ENCODE measurements at regions not wholly inside any gene's neighbourhood (a gene's known extent, or its start where the extent isn't known, plus 50 kb on each side); places are given as distances from the start of the nearest gene placed in this dataset.

GRCh38 chr15:88717382-88718031 lies 78.7 kb downstream of the ISG20 start:
- Histone ChIP-seq H3K36me3 (ENCODE audit: insufficient read depth, low read length, poor library complexity, severe bottlenecking) (no peaks in the 10 kb centered on the region), H3K4me1 (ENCODE audit: insufficient read depth, low read length, poor library complexity, severe bottlenecking) (no peaks in the 10 kb centered on the region), H3K27me3 (replicated peaks; ENCODE audit: insufficient read depth, low read depth, low read length, poor library complexity) (peaks cover 20% of the 10 kb centered on the region), H3K9me3 (ENCODE audit: low read depth, low read length, poor library complexity, severe bottlenecking) (no peaks in the 10 kb centered on the region), H3K27ac (ENCODE audit: low read depth, low read length, poor library complexity, severe bottlenecking) (no peak overlapping the region), H3K4me3 (ENCODE audit: low read depth, low read length, poor library complexity, severe bottlenecking) (no peak overlapping the region)
- CTCF ChIA-PET: no interaction called here
- DNase-seq (ENCODE audit: low spot score): no peak
- TF ChIP-seq EZH2 (IDR thresholded peaks at IDR 0.05; ENCODE audit: borderline replicate concordance, low read depth, low read length, poor library complexity, severe bottlenecking): no peak
- TF ChIP-seq, protein P1, sequence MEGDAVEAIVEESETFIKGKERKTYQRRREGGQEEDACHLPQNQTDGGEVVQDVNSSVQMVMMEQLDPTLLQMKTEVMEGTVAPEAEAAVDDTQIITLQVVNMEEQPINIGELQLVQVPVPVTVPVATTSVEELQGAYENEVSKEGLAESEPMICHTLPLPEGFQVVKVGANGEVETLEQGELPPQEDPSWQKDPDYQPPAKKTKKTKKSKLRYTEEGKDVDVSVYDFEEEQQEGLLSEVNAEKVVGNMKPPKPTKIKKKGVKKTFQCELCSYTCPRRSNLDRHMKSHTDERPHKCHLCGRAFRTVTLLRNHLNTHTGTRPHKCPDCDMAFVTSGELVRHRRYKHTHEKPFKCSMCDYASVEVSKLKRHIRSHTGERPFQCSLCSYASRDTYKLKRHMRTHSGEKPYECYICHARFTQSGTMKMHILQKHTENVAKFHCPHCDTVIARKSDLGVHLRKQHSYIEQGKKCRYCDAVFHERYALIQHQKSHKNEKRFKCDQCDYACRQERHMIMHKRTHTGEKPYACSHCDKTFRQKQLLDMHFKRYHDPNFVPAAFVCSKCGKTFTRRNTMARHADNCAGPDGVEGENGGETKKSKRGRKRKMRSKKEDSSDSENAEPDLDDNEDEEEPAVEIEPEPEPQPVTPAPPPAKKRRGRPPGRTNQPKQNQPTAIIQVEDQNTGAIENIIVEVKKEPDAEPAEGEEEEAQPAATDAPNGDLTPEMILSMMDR (conservative IDR thresholded peaks at IDR 0.05; ENCODE audit: low read depth, low read length): no peak
- intact Hi-C loops (cut with micrococcal nuclease; ENCODE audit: unreplicated experiment): no loop called here
- no TSS peak for BruUV-seq (replicated peaks)
- POLR2A ChIA-PET (ENCODE audit: low non-redundant PET): no interaction called here

DNA sequence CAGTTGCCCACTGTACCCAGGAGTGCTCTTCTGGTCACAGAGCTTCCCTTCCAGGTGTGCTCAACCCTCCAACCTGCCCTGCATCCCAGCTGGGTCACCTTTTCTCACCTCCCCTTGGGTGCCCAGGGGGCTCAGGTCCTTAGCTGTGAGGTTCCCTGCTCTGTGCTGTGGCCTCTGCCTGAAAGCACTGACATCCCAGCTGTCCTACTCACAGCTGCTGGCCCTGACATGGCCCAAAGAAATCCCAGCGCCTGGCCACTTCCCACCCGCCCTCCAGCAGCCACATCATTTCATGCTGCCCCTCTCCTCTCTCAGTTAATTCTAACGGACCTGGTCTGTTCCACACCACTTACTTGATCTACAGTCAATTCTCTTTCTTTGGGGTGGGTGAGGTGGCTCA lies 79.9 kb downstream of the ISG20 start:
- TF ChIP-seq, protein P1 (conservative IDR thresholded peaks at IDR 0.05; ENCODE audit: low read depth, low read length): no peak
- TF ChIP-seq EZH2 (IDR thresholded peaks at IDR 0.05; ENCODE audit: borderline replicate concordance, low read depth, low read length, poor library complexity, severe bottlenecking): no peak
- H3K36me3 ChIP-seq (ENCODE audit: insufficient read depth, low read length, poor library complexity, severe bottlenecking): no peaks in the 10 kb centered on the region
- no peak overlapping the region for H3K27ac ChIP-seq (ENCODE audit: low read depth, low read length, poor library complexity, severe bottlenecking)
- ChIA-PET POLR2A (ENCODE audit: low non-redundant PET) (no interaction called here), CTCF (no interaction called here)
- no peak for DNase-seq (ENCODE audit: low spot score)
- no peaks in the 10 kb centered on the region for H3K9me3 ChIP-seq (ENCODE audit: low read depth, low read length, poor library complexity, severe bottlenecking)
- no peak overlapping the region for H3K4me3 ChIP-seq (ENCODE audit: low read depth, low read length, poor library complexity, severe bottlenecking)
- H3K27me3 ChIP-seq (replicated peaks; ENCODE audit: insufficient read depth, low read depth, low read length, poor library complexity): peaks cover 10% of the 10 kb centered on the region
- H3K4me1 ChIP-seq (ENCODE audit: insufficient read depth, low read length, poor library complexity, severe bottlenecking): no peaks in the 10 kb centered on the region
- intact Hi-C loops (cut with micrococcal nuclease; ENCODE audit: unreplicated experiment): no loop called here
- no TSS peak for BruUV-seq (replicated peaks)

DNA sequence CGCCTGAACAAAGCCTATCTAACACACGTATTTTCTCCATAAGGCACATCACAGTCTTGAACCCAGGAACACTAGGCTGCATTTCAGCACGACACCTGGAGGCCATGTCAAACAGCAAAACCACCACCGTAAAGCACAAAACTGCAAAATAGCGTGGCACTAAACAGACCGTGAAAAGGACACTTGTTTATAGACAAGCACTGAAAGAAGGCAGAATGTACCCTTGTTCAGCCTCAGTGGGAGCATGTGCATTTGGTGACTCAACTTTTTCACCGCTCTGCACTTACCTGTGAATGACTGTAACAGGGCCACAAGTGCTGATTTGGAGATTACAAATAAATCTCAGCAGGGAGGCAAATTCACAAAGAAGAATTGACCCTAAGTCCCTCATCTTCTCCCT lies 80.8 kb downstream of the ISG20 start:
- H3K9me3 ChIP-seq (ENCODE audit: low read depth, low read length, poor library complexity, severe bottlenecking): no peaks in the 10 kb centered on the region
- DNase-seq (ENCODE audit: low spot score): no peak
- H3K36me3 ChIP-seq (ENCODE audit: insufficient read depth, low read length, poor library complexity, severe bottlenecking): no peaks in the 10 kb centered on the region
- H3K27ac ChIP-seq (ENCODE audit: low read depth, low read length, poor library complexity, severe bottlenecking): no peak overlapping the region
- no TSS peak for BruUV-seq (replicated peaks)
- ChIA-PET POLR2A (ENCODE audit: low non-redundant PET) (no interaction called here), CTCF (no interaction called here)
- H3K4me1 ChIP-seq (ENCODE audit: insufficient read depth, low read length, poor library complexity, severe bottlenecking): no peaks in the 10 kb centered on the region
- no peak overlapping the region for H3K4me3 ChIP-seq (ENCODE audit: low read depth, low read length, poor library complexity, severe bottlenecking)
- TF ChIP-seq, protein P1 (conservative IDR thresholded peaks at IDR 0.05; ENCODE audit: low read depth, low read length): no peak
- TF ChIP-seq EZH2 (IDR thresholded peaks at IDR 0.05; ENCODE audit: borderline replicate concordance, low read depth, low read length, poor library complexity, severe bottlenecking): no peak
- H3K27me3 ChIP-seq (replicated peaks; ENCODE audit: insufficient read depth, low read depth, low read length, poor library complexity): peaks cover 3% of the 10 kb centered on the region
- intact Hi-C loops (cut with micrococcal nuclease; ENCODE audit: unreplicated experiment): no loop called here
